K562 (cell line): ENCODE measurements at regions not wholly inside any gene's neighbourhood (a gene's known extent, or its start where the extent isn't known, plus 50 kb on each side); places are given as distances from the start of the nearest gene placed in this dataset.

ENCODE experiments used
- BCLAF1 ChIP-seq, 2 experiments: fragments of 450-650 bp in 1 of 2; IDR thresholded peaks; 2 replicates each; pipeline ENCODE4 v1.6.1; 2011 to 2017; ENCODE audit warnings: low read depth in 2 of 2, antibody characterized with exemption in 1 of 2, borderline replicate concordance in 1 of 2, low read length in 1 of 2, mild to moderate bottlenecking in 1 of 2, mixed read lengths in 1 of 2; ENCODE audit not compliant: control insufficient read depth in 1 of 2
- C11orf30 ChIP-seq: fragments of 450-650 bp; IDR thresholded peaks from 2 replicates; pipeline ENCODE4 v1.6.1; 2016; ENCODE audit warnings: low read depth, mild to moderate bottlenecking
- CBX3 ChIP-seq, 2 experiments: IDR thresholded peaks; 1 replicate in 1 of 2; 2 replicates in 1 of 2; pipeline ENCODE4 v1.6.1; 2012; ENCODE audit warnings: inconsistent platforms in 2 of 2, low read length in 2 of 2, borderline replicate concordance in 1 of 2, control low read depth in 1 of 2
- NFE2 ChIP-seq: IDR thresholded peaks from 2 replicates; pipeline ENCODE4 v1.6.1; 2014; ENCODE audit warnings: antibody characterized with exemption, low read depth
- PKNOX1 ChIP-seq: fragments of 450-650 bp; IDR thresholded peaks from 2 replicates; pipeline ENCODE4 v1.6.1; 2016
- SMARCE1 ChIP-seq: fragments of 450-650 bp; IDR thresholded peaks from 2 replicates; pipeline ENCODE4 v1.7.1; 2016; ENCODE audit warnings: mild to moderate bottlenecking
- TOE1 ChIP-seq, 2 experiments: fragments of 450-650 bp in 1 of 2; sonication (generic) in 1 of 2; formaldehyde crosslinking in 1 of 2; IDR thresholded peaks; 2 replicates each; pipeline versions ENCODE4 v1.7.1 to v1.8.0; 2016 to 2022; ENCODE audit warnings: borderline replicate concordance in 2 of 2, mild to moderate bottlenecking in 2 of 2, antibody characterized with exemption in 1 of 2, inconsistent platforms in 1 of 2, low read depth in 1 of 2, missing genetic modification reagents in 1 of 2, moderate library complexity in 1 of 2
- ZBTB40 ChIP-seq, 2 experiments: fragments of 450-650 bp in 1 of 2; sonication (generic) in 1 of 2; formaldehyde crosslinking in 1 of 2; IDR thresholded peaks; 2 replicates each; pipeline versions ENCODE4 v1.7.1 to v1.9.0; 2016 to 2022; ENCODE audit warnings: inconsistent platforms in 1 of 2, mild to moderate bottlenecking in 1 of 2, missing genetic modification reagents in 1 of 2
- ZNF23 ChIP-seq: fragments of 250-450 bp; sonication (Bioruptor Pico); IDR thresholded peaks from 2 replicates; pipeline ENCODE4 v1.4.0; 2020; ENCODE audit warnings: mild to moderate bottlenecking
- ZNF316 ChIP-seq: fragments of 450-650 bp; IDR thresholded peaks from 2 replicates; pipeline ENCODE4 v1.6.1; 2016
- TF ChIP-seq, protein P1 (sequence below): fragments of 250-450 bp; sonication (Bioruptor Pico); IDR thresholded peaks from 2 replicates; pipeline ENCODE4 v1.8.0; 2022; ENCODE audit warnings: moderate library complexity, mild to moderate bottlenecking, inconsistent platforms

DNA sequence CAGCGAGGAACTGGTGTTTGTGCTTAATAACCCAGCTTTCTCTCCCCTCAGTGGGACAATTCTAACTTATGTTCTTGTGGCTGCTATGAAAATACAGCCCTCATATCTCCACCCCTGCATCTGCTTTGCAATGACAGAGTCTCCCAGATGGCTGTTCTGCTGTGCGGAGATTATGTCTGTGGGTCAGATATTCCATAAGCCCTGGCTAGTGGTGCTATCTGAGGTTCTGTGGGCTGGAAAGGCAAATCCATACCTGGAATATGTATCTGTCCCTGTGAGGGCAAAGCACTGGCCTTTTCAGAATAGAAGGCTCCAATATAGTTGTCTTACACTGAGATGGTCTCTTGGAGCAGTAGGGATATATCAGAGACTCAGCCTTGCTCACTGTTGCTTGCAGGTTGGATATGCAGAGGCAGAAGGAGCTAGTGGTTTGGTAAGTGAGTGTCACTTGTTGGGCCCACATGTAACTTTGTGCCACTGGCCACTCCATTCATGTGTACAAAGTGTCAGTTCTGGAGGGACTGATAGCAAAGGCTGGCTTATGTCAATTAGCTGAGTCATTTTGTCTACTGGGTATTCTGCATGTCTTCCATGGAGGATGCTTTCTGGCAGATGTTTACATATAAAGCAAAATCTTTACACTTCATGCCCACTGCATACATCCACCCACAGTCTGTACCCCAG is 246.6 kb downstream of the FAM76B start (continued):
- TF ChIP-seq TOE1 (IDR thresholded peaks at IDR 0.05; ENCODE audit: borderline replicate concordance) (peak; percentile 39; the same call in 1 of the 2 replicates), TOE1 (CRISPR knock-in tag; IDR thresholded peaks at IDR 0.05; ENCODE audit: borderline replicate concordance, low read depth) (no peak), SMARCE1 (peak; percentile 94), ZBTB40 (IDR thresholded peaks at IDR 0.05) (no peak), ZBTB40 (CRISPR knock-in tag; IDR thresholded peaks at IDR 0.05) (no peak), CBX3 (IDR thresholded peaks at IDR 0.05; ENCODE audit: borderline replicate concordance in 1 of 2, low read length in 2 of 2) (peak in 1 of 2 experiments; percentile 73; a peak in 1 of 3 replicates), PKNOX1 (peak; percentile 65; the same call in 1 of the 2 replicates), BCLAF1 (IDR thresholded peaks at IDR 0.05; ENCODE audit: borderline replicate concordance in 1 of 2, control insufficient read depth in 1 of 2, low read depth in 2 of 2, low read length in 1 of 2) (no peak), C11orf30 (peak; percentile 90), ZNF23 (CRISPR knock-in tag) (peak; percentile 59; the same call in 1 of the 2 replicates), NFE2 (peak; percentile 93), ZNF316 (peak; percentile 90)
- TF ChIP-seq, protein P1, sequence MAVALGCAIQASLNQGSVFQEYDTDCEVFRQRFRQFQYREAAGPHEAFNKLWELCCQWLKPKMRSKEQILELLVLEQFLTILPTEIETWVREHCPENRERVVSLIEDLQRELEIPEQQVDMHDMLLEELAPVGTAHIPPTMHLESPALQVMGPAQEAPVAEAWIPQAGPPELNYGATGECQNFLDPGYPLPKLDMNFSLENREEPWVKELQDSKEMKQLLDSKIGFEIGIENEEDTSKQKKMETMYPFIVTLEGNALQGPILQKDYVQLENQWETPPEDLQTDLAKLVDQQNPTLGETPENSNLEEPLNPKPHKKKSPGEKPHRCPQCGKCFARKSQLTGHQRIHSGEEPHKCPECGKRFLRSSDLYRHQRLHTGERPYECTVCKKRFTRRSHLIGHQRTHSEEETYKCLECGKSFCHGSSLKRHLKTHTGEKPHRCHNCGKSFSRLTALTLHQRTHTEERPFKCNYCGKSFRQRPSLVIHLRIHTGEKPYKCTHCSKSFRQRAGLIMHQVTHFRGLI (CRISPR knock-in tag): peak; percentile 48; the same call in 1 of the 2 replicates
